Cardiac muscle cell (in vitro differentiated cells and primary cell): ENCODE measurements at regions not wholly inside any gene's neighbourhood (a gene's known extent, or its start where the extent isn't known, plus 50 kb on each side); places are given as distances from the start of the nearest gene placed in this dataset.

Source experiments
- DNase-seq, 2 donors: peaks; one replicate each; pipeline versions ENCODE4 v3.0.0 to v3.0.0-alpha.2; 2010 to 2017; ENCODE audit warnings: low read depth in 1 of 2, low spot score in 1 of 2
- H3K27ac ChIP-seq: fragments of 200-600 bp; sonication (generic); 2 replicates; pipeline ENCODE4 v1.5.1; 2016
- H3K27me3 ChIP-seq: fragments of 200-600 bp; sonication (generic); 2 replicates; pipeline ENCODE4 v1.6.0; 2016; ENCODE audit warnings: control low read depth
- H3K36me3 ChIP-seq: fragments of 200-600 bp; sonication (generic); 2 replicates; pipeline ENCODE4 v1.5.1; 2016; ENCODE audit warnings: control low read depth
- H3K4me1 ChIP-seq: fragments of 200-600 bp; sonication (generic); 2 replicates; pipeline ENCODE4 v1.8.1; 2017; ENCODE audit warnings: low read depth, mild to moderate bottlenecking, mixed run types
- H3K4me3 ChIP-seq: fragments of 200-600 bp; sonication (generic); 2 replicates; pipeline ENCODE4 v1.5.1; 2016; ENCODE audit warnings: mild to moderate bottlenecking
- H3K9me3 ChIP-seq: fragments of 200-600 bp; sonication (generic); 2 replicates; pipeline ENCODE4 v1.5.1; 2017; ENCODE audit warnings: low read depth, mild to moderate bottlenecking, control low read depth
- CTCF ChIP-seq: IDR thresholded peaks from 2 replicates; pipeline ENCODE4 v1.5.1; 2012; ENCODE audit warnings: low read depth, mild to moderate bottlenecking, low read length

GRCh38 chr2:18911416-18911815 lies 322.0 kb upstream of the NT5C1B start:
- DNase-seq = no peak
- no peak for TF ChIP-seq CTCF
- Histone ChIP-seq H3K36me3 (no peaks in the 10 kb centered on the region), H3K9me3 (no peaks in the 10 kb centered on the region), H3K4me3 (no peak overlapping the region), H3K4me1 (no peaks in the 10 kb centered on the region), H3K27ac (no peak overlapping the region), H3K27me3 (no peaks in the 10 kb centered on the region)

- Histone ChIP-seq H3K4me1 (no peaks in the 10 kb centered on the region), H3K36me3 (no peaks in the 10 kb centered on the region), H3K4me3 (no peak overlapping the region), H3K27me3 (no peaks in the 10 kb centered on the region), H3K9me3 (no peaks in the 10 kb centered on the region), H3K27ac (no peak overlapping the region)
- TF ChIP-seq CTCF = no peak
- DNase-seq = peak in 1 of 2 donors; percentile 75
Observed at GRCh38 chr2:18910843-18911242, 321.5 kb upstream of the NT5C1B start.

DNA sequence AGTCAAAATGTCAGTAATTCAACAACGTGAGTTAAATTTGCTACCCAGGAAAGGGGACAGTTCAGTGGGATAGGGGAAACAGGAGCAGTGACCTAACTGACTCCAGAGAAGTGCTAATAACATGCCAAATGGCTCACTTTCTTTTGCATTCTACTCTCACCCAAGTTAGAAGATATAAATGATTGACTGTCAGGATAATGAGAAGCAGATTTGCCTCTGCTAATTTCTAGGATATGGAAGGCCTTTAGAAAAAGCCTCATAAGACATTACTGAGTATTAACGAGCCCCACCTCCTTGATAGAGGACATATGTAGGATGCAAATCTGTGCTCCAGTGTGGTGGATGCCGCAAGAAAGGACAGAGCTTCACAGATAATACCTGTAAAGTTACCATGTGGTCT lies 318.6 kb upstream of the NT5C1B start:
- Histone ChIP-seq H3K4me1 (no peaks in the 10 kb centered on the region), H3K4me3 (no peak overlapping the region), H3K27ac (no peak overlapping the region), H3K27me3 (no peaks in the 10 kb centered on the region), H3K9me3 (no peaks in the 10 kb centered on the region), H3K36me3 (no peaks in the 10 kb centered on the region)
- DNase-seq = no peak
- no peak for TF ChIP-seq CTCF

- H3K9me3 ChIP-seq = no peaks in the 10 kb centered on the region
- H3K4me1 ChIP-seq = no peaks in the 10 kb centered on the region
- TF ChIP-seq CTCF = no peak
- H3K36me3 ChIP-seq = no peaks in the 10 kb centered on the region
- no peak overlapping the region for H3K27ac ChIP-seq
- no peaks in the 10 kb centered on the region for H3K27me3 ChIP-seq
- DNase-seq = no peak
- no peak overlapping the region for H3K4me3 ChIP-seq
Observed at GRCh38 chr2:18907508-18907907, 318.1 kb upstream of the NT5C1B start.

DNA sequence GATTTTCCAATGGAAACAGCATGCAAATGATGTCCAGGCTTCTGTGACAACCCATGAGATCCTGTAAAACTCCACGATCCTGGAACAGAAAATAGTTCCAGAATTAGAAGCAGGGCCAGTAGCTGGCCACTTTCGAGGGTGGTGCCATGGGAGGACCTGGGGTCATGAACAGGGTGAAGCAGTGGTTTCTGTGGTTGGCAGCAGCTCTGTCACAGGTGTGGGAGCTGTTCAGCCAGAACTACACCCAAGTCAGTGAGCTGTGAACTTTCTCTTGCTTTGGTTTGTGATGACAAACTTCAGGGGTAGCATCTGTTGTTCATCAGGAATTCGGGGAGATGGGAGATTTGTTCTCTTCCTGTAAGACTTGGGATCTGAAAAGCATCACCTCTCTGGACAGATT lies 314.4 kb upstream of the NT5C1B start:
- H3K4me1 ChIP-seq = no peaks in the 10 kb centered on the region
- H3K27me3 ChIP-seq = no peaks in the 10 kb centered on the region
- H3K4me3 ChIP-seq = no peak overlapping the region
- no peak for TF ChIP-seq CTCF
- no peaks in the 10 kb centered on the region for H3K9me3 ChIP-seq
- no peaks in the 10 kb centered on the region for H3K36me3 ChIP-seq
- no peak for DNase-seq
- no peak overlapping the region for H3K27ac ChIP-seq

DNA sequence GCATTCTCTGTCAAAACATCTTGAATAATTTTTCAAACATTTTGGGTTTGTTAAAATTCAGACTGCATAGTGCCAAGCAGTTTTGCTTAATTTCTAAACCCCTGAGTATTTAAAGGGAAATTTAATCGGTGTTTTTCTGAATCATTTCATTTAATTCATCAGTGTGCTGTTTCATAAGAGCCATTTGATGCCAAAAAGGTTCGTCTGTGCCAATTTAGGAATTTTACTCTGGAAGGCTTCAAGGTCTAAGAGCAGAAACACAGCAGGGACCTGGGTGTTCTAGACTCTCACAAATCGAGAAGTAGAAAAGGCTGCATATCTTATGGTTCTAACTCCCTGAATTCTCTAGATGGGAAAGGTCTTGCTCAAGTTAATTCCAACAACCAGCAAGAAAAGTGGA lies 311.9 kb upstream of the NT5C1B start:
- no peak for TF ChIP-seq CTCF
- Histone ChIP-seq H3K4me1 (peaks cover 2% of the 10 kb centered on the region), H3K27ac (no peak overlapping the region), H3K27me3 (no peaks in the 10 kb centered on the region), H3K4me3 (no peak overlapping the region), H3K9me3 (no peaks in the 10 kb centered on the region), H3K36me3 (no peaks in the 10 kb centered on the region)
- DNase-seq = peak in 1 of 2 donors; percentile 15
